Cardiac muscle cell (in vitro differentiated cells and primary cell): ENCODE measurements at regions not wholly inside any gene's neighbourhood (a gene's known extent, or its start where the extent isn't known, plus 50 kb on each side); places are given as distances from the start of the nearest gene placed in this dataset.
A peak's percentile ranks its signal among the peaks of the same experiment; 100 is the strongest.

ENCODE experiments used
- DNase-seq, 2 donors: peaks; one replicate each; pipeline versions ENCODE4 v3.0.0 to v3.0.0-alpha.2; 2010 to 2017; ENCODE audit warnings: low read depth in 1 of 2, low spot score in 1 of 2
- H3K27ac ChIP-seq: fragments of 200-600 bp; sonication (generic); 2 replicates; pipeline ENCODE4 v1.5.1; 2016
- H3K27me3 ChIP-seq: fragments of 200-600 bp; sonication (generic); 2 replicates; pipeline ENCODE4 v1.6.0; 2016; ENCODE audit warnings: control low read depth
- H3K36me3 ChIP-seq: fragments of 200-600 bp; sonication (generic); 2 replicates; pipeline ENCODE4 v1.5.1; 2016; ENCODE audit warnings: control low read depth
- H3K4me1 ChIP-seq: fragments of 200-600 bp; sonication (generic); 2 replicates; pipeline ENCODE4 v1.8.1; 2017; ENCODE audit warnings: low read depth, mild to moderate bottlenecking, mixed run types
- H3K4me3 ChIP-seq: fragments of 200-600 bp; sonication (generic); 2 replicates; pipeline ENCODE4 v1.5.1; 2016; ENCODE audit warnings: mild to moderate bottlenecking
- H3K9me3 ChIP-seq: fragments of 200-600 bp; sonication (generic); 2 replicates; pipeline ENCODE4 v1.5.1; 2017; ENCODE audit warnings: low read depth, mild to moderate bottlenecking, control low read depth
- TF ChIP-seq, protein P1 (sequence below): IDR thresholded peaks from 2 replicates; pipeline ENCODE4 v1.5.1; 2012; ENCODE audit warnings: low read depth, mild to moderate bottlenecking, low read length

DNA sequence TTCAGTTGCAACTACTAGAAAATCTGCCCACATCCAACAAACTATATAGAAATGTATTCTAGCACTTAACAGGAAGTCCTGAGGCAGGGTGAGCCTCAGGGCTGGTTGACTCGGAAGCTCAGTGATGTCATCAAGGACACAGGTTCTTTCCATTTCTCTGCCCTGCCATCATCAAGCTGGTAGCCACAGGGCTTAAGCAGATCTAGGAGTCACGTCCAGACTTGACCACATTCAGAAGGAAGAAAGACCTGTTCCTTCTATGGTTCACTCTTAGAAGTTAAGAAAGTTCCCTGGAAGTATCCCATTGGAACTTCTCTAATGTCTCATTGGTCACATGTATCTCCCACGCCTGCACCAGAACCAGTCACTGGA is 438.1 kb downstream of the PRDM2 start:
- Histone ChIP-seq H3K27ac (no peak overlapping the region), H3K9me3 (no peaks in the 10 kb centered on the region), H3K4me1 (peaks cover 4% of the 10 kb centered on the region), H3K36me3 (no peaks in the 10 kb centered on the region), H3K27me3 (no peaks in the 10 kb centered on the region), H3K4me3 (no peak overlapping the region)
- DNase-seq, result no peak
- TF ChIP-seq, protein P1, sequence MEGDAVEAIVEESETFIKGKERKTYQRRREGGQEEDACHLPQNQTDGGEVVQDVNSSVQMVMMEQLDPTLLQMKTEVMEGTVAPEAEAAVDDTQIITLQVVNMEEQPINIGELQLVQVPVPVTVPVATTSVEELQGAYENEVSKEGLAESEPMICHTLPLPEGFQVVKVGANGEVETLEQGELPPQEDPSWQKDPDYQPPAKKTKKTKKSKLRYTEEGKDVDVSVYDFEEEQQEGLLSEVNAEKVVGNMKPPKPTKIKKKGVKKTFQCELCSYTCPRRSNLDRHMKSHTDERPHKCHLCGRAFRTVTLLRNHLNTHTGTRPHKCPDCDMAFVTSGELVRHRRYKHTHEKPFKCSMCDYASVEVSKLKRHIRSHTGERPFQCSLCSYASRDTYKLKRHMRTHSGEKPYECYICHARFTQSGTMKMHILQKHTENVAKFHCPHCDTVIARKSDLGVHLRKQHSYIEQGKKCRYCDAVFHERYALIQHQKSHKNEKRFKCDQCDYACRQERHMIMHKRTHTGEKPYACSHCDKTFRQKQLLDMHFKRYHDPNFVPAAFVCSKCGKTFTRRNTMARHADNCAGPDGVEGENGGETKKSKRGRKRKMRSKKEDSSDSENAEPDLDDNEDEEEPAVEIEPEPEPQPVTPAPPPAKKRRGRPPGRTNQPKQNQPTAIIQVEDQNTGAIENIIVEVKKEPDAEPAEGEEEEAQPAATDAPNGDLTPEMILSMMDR, result no peak

DNA sequence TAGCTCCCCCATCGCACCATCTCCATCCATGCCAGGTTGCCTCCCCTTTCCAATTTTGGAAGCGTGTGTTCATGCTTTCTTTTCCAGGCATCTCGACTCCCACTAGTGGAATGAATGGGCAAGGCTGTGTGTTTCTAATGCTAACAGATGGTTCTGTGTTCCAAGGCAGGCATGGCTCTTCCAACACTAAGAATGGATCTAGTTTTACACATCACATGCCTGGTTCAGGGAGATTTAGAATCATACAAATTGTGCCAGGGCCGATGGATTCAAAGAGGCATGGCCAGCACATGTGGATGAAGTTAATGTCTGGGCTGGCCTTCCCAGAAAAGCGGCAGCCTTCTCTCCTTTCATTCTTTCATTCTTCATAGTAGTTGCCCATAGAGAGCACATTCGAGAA is 438.7 kb downstream of the PRDM2 start:
- no peaks in the 10 kb centered on the region for H3K27me3 ChIP-seq
- no peak overlapping the region for H3K27ac ChIP-seq

DNA sequence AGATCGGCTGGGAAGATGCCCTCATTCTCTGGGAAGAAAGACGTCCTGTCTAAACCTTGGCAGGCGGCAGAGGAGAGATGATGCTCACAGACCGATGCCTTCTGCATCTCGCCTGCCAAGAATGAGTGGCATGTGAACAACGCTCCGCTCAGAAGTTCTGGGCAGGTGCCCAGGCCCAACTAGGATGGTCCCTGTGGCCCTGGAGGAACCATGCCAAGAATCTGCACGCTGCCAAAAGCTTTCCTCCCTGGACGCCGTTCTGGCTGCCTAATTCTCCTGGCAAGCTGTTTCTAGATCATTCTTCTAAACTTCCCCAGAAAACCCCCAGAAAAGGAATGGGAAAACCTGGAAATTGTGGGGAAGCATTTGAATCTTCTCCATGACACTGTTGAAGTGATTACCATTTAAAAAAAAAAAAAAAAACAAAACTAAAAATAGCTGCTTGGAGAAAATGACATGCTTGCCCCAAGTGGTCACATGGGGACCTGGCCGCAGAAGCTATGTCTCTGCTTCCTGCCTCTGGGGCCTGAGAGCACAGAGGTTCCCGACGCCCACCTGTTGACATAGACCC is 440.9 kb downstream of the PRDM2 start:
- H3K27ac ChIP-seq, result no peak overlapping the region
- H3K9me3 ChIP-seq, result no peaks in the 10 kb centered on the region
- H3K4me3 ChIP-seq, result no peak overlapping the region
- H3K4me1 ChIP-seq, result peaks cover 4% of the 10 kb centered on the region
- no peaks in the 10 kb centered on the region for H3K27me3 ChIP-seq
- DNase-seq, result peak; percentile 2 to 13
- TF ChIP-seq, protein P1, result no peak
- no peaks in the 10 kb centered on the region for H3K36me3 ChIP-seq

More for the DNA sequence above, 438.7 kb downstream of the PRDM2 start:
- TF ChIP-seq, protein P1, result no peak
- Histone ChIP-seq H3K9me3 (no peaks in the 10 kb centered on the region), H3K4me3 (no peak overlapping the region), H3K36me3 (no peaks in the 10 kb centered on the region), H3K4me1 (peaks cover 4% of the 10 kb centered on the region)
- no peak for DNase-seq

GRCh38 chr1:14141656-14142055 is 441.7 kb downstream of the PRDM2 start:
- Histone ChIP-seq H3K27ac (no peak overlapping the region), H3K4me3 (no peak overlapping the region), H3K4me1 (peaks cover 4% of the 10 kb centered on the region), H3K9me3 (no peaks in the 10 kb centered on the region), H3K27me3 (no peaks in the 10 kb centered on the region), H3K36me3 (no peaks in the 10 kb centered on the region)
- TF ChIP-seq, protein P1, result no peak
- DNase-seq, result no peak

- Histone ChIP-seq H3K4me1 (peaks cover 4% of the 10 kb centered on the region), H3K27me3 (no peaks in the 10 kb centered on the region)
- TF ChIP-seq, protein P1, result no peak
Measured at GRCh38 chr1:14142397-14143100, 442.6 kb downstream of the PRDM2 start.

More at GRCh38 chr1:14142397-14143100, 442.6 kb downstream of the PRDM2 start:
- Histone ChIP-seq H3K4me3 (no peak overlapping the region), H3K27ac (no peak overlapping the region), H3K36me3 (no peaks in the 10 kb centered on the region), H3K9me3 (no peaks in the 10 kb centered on the region)
- DNase-seq, result peak; percentile 15 to 41
